Endothelial cell of umbilical vein (primary cell): ENCODE measurements at regions not wholly inside any gene's neighbourhood (a gene's known extent, or its start where the extent isn't known, plus 50 kb on each side); places are given as distances from the start of the nearest gene placed in this dataset.

Source experiments
- BruUV-seq: library from RNA; stranded (reverse); fragments of 400-500 nt; replicated peaks from 2 replicates; lab custom pipeline; 2021; lab: Mats Ljungman, UMichigan
- CTCF ChIA-PET: fragments of 300-600, 350-600 bp; sonication (Branson Sonifier 250); formaldehyde crosslinking; loops from one replicate; lab custom pipeline; 2021; ENCODE audit warnings: antibody characterized with exemption, inconsistent platforms; lab: Charles Lee
- POLR2A ChIA-PET: fragments of 300-600, 350-600 bp; sonication (Branson Sonifier 250); formaldehyde crosslinking; loops from one replicate; lab custom pipeline; 2021; ENCODE audit warnings: antibody characterized with exemption, inconsistent platforms; lab: Charles Lee
- DNase-seq: peaks from one replicate; pipeline ENCODE4 v3.0.0-alpha.2; 2011; ENCODE audit warnings: low read depth, low spot score
- FAIRE-seq: peaks from 2 replicates; lab custom pipeline; 2011; peaks lifted over from hg19 to GRCh38; lab: Jason Lieb, UNC
- H2AFZ ChIP-seq: 2 replicates; pipeline ENCODE4 v1.6.0; 2012; ENCODE audit warnings: low read depth, low read length, control low read depth, inconsistent platforms
- H3K27ac ChIP-seq: 2 replicates; pipeline ENCODE4 v1.5.1; 2011; ENCODE audit warnings: low read depth, mild to moderate bottlenecking, control low read depth, low read length, moderate library complexity; ENCODE audit not compliant: insufficient read depth
- H3K27me3 ChIP-seq, 2 experiments: 2 replicates each; pipeline versions ENCODE4 v1.6.0 to v1.6.1; 2011; ENCODE audit warnings: low read length in 2 of 2, mixed read lengths in 1 of 2; ENCODE audit not compliant: control insufficient read depth in 2 of 2, insufficient read depth in 2 of 2
- H3K36me3 ChIP-seq, 2 experiments: 2 replicates in 1 of 2; 3 replicates in 1 of 2; pipeline ENCODE4 v1.5.1; 2011; ENCODE audit warnings: low read length in 2 of 2, mild to moderate bottlenecking in 1 of 2, moderate library complexity in 1 of 2; ENCODE audit not compliant: control insufficient read depth in 2 of 2, insufficient read depth in 2 of 2; ENCODE audit errors: extremely low read depth in 1 of 2
- H3K4me1 ChIP-seq: 3 replicates; pipeline ENCODE4 v1.5.1; 2011; ENCODE audit warnings: mild to moderate bottlenecking, low read length; ENCODE audit not compliant: control insufficient read depth, insufficient read depth; ENCODE audit errors: extremely low read depth
- H3K4me2 ChIP-seq: 2 replicates; pipeline ENCODE4 v1.6.1; 2011; ENCODE audit warnings: low read length, control low read depth, mixed read lengths; ENCODE audit not compliant: insufficient read depth
- H3K4me3 ChIP-seq, 3 experiments: fragments of 200-600 bp in 1 of 3; sonication (generic), shearing (Covaris generic) in 1 of 3; replicated peaks in 1 of 3; 2 replicates each; pipeline ENCODE4 v1.5.1; 2011 to 2016; ENCODE audit warnings: control low read depth in 3 of 3, low read length in 3 of 3, mild to moderate bottlenecking in 2 of 3, inconsistent platforms in 1 of 3, low read depth in 1 of 3, moderate library complexity in 1 of 3; ENCODE audit not compliant: insufficient read depth in 1 of 3
- H3K79me2 ChIP-seq: 2 replicates; pipeline ENCODE4 v1.6.0; 2012; ENCODE audit warnings: low read length, inconsistent platforms; ENCODE audit not compliant: control insufficient read depth, insufficient read depth
- H3K9ac ChIP-seq: replicated peaks from 2 replicates; pipeline ENCODE3; 2011; ENCODE audit warnings: low read length, control low read depth; ENCODE audit not compliant: insufficient read depth; ENCODE audit errors: extremely low read depth
- H3K9me1 ChIP-seq: replicated peaks from 3 replicates; pipeline ENCODE4 v1.6.0; 2011; ENCODE audit warnings: mild to moderate bottlenecking, low read length; ENCODE audit not compliant: control insufficient read depth, insufficient read depth; ENCODE audit errors: extremely low read depth
- H3K9me3 ChIP-seq: replicated peaks from 2 replicates; pipeline ENCODE4 v1.5.1; 2012; ENCODE audit warnings: low read length, inconsistent platforms; ENCODE audit not compliant: control insufficient read depth, insufficient read depth
- H4K20me1 ChIP-seq: replicated peaks from 2 replicates; pipeline ENCODE3; 2011; ENCODE audit warnings: mild to moderate bottlenecking, low read length; ENCODE audit not compliant: control insufficient read depth, insufficient read depth; ENCODE audit errors: extremely low read depth
- CTCF ChIP-seq, 2 donors: IDR thresholded peaks; 1 replicate in 1 of 2; 2 replicates in 1 of 2; pipeline ENCODE4 v1.5.1; 2011; ENCODE audit warnings: low read length in 2 of 2, mild to moderate bottlenecking in 2 of 2, moderate library complexity in 2 of 2, control low read depth in 1 of 2, inconsistent platforms in 1 of 2, low read depth in 1 of 2; ENCODE audit not compliant: insufficient read depth in 1 of 2; ENCODE audit errors: extremely low read depth in 1 of 2
- EZH2 ChIP-seq: IDR thresholded peaks from 2 replicates; pipeline ENCODE4 v1.6.1; 2012; ENCODE audit warnings: borderline replicate concordance, low read depth, mild to moderate bottlenecking, moderate library complexity, low read length, inconsistent platforms; ENCODE audit not compliant: severe bottlenecking
- FOS ChIP-seq: IDR thresholded peaks from 2 replicates; pipeline ENCODE4 v1.6.1; 2011; ENCODE audit warnings: mild to moderate bottlenecking, low read length, moderate library complexity, borderline replicate concordance; ENCODE audit not compliant: insufficient read depth
- GATA2 ChIP-seq: IDR thresholded peaks from 2 replicates; pipeline ENCODE4 v1.7.0; 2011; ENCODE audit warnings: low read depth, mild to moderate bottlenecking, moderate library complexity, mixed read lengths, low read length; ENCODE audit not compliant: insufficient read length, insufficient read depth
- JUN ChIP-seq: IDR thresholded peaks from 2 replicates; pipeline ENCODE4 v1.6.1; 2011; ENCODE audit warnings: borderline replicate concordance, low read depth; ENCODE audit not compliant: insufficient read length, insufficient read depth
- MAX ChIP-seq: IDR thresholded peaks from 2 replicates; pipeline ENCODE4 v1.6.1; 2011; ENCODE audit not compliant: insufficient read depth, insufficient read length
- MYC ChIP-seq: IDR thresholded peaks from one replicate; pipeline ENCODE4 v1.6.1; 2011; ENCODE audit warnings: mild to moderate bottlenecking, low read depth, low read length
- POLR2A ChIP-seq: IDR thresholded peaks from 2 replicates; pipeline ENCODE4 v1.6.1; 2012; ENCODE audit warnings: low read depth, mild to moderate bottlenecking, control low read depth, low read length
- POLR2AphosphoS5 ChIP-seq: IDR thresholded peaks from 2 replicates; pipeline ENCODE4 v1.6.1; 2012; ENCODE audit warnings: low read depth, mild to moderate bottlenecking, control low read depth, low read length, moderate library complexity; ENCODE audit not compliant: insufficient read depth
- dilution Hi-C: fragments of 300-500 bp; cut with MboI; formaldehyde crosslinking; loops from one replicate; pipeline ENCODE4 v1.15.0; 2019; ENCODE audit warnings: low sequenced_read_pairs; ENCODE audit not compliant: extremely low pct_ligation_motif_present
- intact Hi-C: fragments of 100-400 bp; cut with micrococcal nuclease; formaldehyde crosslinking; loops from one replicate; pipeline ENCODE4 v1.10.0; 2022

GRCh38 chr1:115224636-115225035 is 113.4 kb downstream of the NGF start:
- dilution Hi-C loops (no loop called here), intact Hi-C loops (no loop called here)
- DNase-seq (no peak), FAIRE-seq (no peak)
- Histone ChIP-seq H3K79me2 (no peaks in the 10 kb centered on the region), H3K9me1 (no peaks in the 10 kb centered on the region), H3K9me3 (no peaks in the 10 kb centered on the region), H3K4me1 (no peaks in the 10 kb centered on the region), H4K20me1 (no peaks in the 10 kb centered on the region), H3K4me3 (no peak overlapping the region), H2AFZ (no peak overlapping the region), H3K36me3 (no peaks in the 10 kb centered on the region), H3K27ac (no peak overlapping the region), H3K9ac (no peak overlapping the region), H3K27me3 (no peaks in the 10 kb centered on the region), H3K4me2 (no peak overlapping the region)
- ChIA-PET POLR2A (no interaction called here), CTCF (no interaction called here)
- BruUV-seq, result no TSS peak
- TF ChIP-seq FOS (no peak), JUN (no peak), EZH2 (no peak), GATA2 (no peak), MAX (no peak), POLR2AphosphoS5 (no peak), POLR2A (no peak), CTCF (IDR thresholded peaks at IDR 0.05; ENCODE audit: extremely low read depth in 1 of 2, insufficient read depth in 1 of 2, low read depth in 1 of 2, low read length in 2 of 2) (no peak), MYC (no peak)
